GM19372 (cell line): ENCODE measurements at regions not wholly inside any gene's neighbourhood (a gene's known extent, or its start where the extent isn't known, plus 50 kb on each side); places are given as distances from the start of the nearest gene placed in this dataset.
"Not testable (repeated sequence)": the region's sequence is repeated elsewhere in the genome, so short reads cannot be mapped to it uniquely, and the experiment has no call there.

ENCODE experiments used
- ATAC-seq: cut with Tn5 transposase; IDR thresholded peaks from one replicate; pipeline ENCODE4 v1.9.1; 2021; ENCODE audit warnings: mild to moderate bottlenecking, low read depth, moderate library complexity; ENCODE audit not compliant: unreplicated experiment

DNA sequence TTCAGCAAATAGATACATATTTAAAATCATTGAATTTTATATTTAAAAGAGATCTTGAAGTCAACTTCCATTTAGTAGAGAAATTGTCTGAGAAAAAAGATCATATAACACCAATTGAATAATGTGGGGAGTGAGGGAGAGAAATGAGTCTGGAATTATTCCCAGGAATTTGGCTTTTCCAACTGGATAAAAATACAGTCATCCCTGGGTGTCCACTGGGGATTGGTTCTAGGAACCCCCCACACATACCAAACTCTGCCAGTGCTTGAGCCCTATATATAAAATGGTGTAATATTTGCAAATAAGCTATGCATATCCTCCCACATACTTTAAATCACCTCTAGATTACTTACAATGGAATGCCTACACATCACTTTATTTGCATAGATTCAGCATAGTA is 162.8 kb upstream of the SEMA3C start:
- ATAC-seq, result no peak

DNA sequence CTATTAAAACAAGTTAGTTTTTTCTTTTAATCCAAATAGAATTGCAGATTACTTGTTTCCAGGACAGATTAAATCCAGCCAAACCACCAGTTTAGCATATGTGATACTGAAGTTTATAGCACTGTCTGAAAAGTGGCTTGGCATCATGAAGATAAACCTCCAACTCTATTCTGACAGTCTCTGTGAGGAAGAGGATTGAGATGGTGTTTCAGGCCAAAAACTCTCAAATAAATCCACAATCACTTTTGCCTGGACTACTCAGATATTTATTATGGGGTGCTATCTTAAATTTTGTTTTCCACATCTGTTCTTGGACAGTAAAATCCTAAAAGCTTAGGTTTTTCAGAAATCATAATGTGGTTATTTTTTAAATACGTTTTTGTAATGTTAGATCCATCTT is 161.7 kb upstream of the SEMA3C start:
- no peak for ATAC-seq

DNA sequence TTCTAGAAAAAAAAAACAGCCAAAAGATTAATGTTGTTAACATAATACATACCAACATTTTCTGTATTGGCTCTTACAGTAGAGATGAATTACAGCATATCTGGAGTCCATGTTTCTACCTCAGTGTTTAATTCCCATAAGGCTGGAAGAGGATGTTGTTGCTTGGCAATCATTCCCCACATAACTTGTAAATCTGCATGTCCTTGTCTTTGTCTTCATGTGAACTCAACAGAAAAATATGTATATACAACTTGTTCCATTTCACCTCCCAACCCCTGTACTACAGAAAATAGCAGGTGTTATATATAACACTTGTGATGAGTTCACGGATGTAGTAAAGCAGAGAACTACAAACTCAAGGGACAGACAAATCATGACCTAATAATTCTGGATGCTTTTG is 160.9 kb upstream of the SEMA3C start:
- no peak for ATAC-seq

DNA sequence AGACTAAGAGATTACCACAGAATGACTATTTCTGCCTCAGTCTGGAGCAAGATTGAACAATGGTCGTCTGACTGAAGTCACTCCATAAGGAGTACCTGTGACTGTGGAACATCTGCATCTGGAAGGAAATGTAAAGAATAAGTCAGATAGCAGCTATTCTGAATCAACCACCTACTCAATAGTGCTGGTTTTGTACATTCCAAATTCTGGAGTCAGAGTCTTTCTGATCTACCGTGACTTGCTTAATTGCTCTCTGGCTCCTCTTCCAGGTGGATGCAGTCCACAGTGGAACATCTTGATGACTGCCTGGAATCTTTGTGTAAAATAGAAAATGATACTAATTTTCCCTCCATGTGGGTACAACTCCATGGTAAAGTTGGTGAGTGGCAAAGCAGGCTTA is 156.3 kb upstream of the SEMA3C start:
- no peak for ATAC-seq

DNA sequence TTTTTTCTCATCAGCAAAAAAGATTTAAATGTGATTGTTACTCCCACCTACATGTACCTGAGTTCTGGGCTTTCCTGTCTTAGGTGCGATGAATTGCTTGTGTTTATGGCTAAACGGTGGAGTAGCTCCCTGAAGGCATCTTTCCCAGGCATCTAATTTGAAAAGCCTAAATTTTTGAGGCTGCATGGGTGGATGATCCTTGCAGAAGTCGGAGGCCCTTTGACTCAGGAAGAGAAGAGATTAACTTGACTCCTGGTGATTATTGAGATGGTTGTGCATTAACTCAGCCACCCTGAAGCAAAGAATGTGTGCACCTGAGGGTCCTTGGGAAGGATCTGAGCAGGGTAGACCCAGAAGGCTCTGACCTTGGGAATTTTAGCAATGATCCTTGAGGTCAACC is 155.6 kb upstream of the SEMA3C start:
- no peak for ATAC-seq

DNA sequence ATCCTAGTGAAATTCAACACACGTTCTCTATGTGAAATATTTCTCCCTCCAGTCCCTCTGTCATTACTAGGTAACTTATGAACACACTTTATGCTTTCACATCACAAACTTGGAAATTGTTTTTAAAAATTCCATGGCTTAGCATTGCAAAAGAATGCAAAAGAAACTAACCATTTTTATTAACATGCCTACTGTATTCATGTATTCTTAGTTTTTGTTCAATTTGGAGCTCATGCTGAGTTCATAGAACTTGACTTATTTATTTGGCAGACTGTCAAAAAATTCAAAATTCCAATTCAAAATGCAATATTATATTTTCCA is 155.0 kb upstream of the SEMA3C start:
- no peak for ATAC-seq

DNA sequence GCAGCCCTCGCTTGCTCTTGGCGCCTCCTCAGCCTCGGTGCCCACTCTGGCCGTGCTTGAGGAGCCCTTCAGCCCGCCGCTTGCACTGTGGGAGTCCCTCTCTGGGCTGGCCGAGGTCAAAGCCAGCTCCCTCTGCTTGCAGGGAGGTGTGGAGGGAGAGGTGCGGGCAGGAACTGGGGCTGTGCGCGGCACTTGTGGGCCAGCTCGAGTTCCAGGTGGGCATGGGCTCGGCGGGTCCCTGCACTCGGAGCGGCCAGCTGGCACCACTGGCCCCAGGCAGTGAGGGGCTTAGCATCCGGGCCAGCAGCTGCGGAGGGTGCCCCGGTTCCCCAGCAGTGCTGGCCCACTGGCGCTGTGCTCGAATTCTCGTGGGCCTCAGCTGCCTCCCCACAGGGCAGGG is 152.1 kb upstream of the SEMA3C start:
- ATAC-seq, result no peak

DNA sequence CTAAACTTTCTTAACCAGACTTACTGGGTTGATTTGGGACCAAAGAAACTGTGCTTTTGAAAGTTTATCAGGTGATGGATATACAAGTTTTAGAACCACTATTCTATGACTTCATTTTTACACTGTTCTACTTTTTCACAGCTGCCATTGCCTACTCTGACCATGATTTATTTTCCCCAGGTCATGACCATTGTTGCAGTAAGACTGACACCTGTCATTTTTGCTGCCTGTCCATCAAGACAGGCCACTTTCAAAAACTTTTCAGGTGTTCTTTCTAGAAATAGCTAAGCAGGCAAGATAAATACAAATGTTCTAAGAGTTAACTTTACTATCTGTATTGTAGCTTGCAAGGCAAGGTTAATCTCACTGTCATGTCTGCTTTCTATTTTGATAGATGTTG is 147.9 kb upstream of the SEMA3C start:
- no peak for ATAC-seq

DNA sequence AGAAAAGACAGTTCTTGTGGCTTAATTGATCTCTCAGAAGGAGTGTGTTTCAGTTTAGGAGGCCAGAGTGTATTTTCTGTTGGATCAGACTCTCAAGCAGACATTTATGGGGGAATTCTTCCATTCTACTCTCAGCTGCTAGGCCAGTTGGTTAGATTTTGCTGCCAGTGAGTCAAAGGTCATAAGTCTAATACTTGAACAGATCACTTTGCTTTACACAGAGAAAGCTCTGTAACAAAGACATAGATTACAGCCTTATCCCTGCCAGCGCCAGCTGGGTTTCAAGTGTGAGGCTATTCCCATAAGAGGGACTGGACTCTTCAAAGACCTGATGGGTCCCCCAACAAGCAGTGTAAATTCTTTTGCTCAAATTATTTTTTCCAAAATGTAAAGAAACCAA is 145.6 kb upstream of the SEMA3C start:
- ATAC-seq, result no peak

DNA sequence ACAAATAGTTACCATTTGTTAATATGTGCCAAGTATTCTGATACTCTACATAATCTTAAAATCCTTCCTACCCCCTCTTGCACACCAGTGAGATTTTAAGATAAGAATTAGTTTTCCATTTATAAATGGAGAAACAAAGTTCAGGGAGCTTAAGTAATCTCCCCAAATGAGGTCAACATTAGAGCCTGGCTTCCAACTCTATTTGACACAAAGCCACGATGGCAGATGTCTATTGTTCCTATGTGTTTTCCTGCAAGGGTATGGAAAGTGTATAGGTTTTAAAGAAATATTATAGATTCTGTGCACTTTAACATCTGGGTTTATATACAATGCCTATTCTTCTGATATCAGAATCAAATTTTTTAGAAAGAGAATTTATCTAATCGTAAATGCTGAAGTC is 143.9 kb upstream of the SEMA3C start:
- no peak for ATAC-seq

DNA sequence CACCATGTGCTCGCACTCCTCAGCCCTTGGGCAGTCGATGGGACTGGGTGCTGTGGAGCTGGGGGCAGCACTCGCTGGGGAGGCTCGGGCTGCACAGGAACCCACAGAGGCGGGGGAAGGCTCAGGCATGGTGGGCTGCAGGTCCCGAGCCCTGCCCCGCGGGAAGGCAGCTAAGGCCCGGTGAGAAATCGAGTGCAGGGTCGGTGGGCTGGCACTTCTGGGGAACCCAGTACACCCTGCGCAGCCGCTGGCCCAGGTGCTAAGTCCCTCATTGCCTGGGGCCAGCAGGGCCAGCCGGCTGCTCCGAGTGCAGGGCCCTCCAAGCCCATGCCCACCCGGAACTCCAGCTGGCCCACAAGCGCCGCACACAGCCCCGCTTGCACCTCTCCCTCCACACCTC is 138.6 kb upstream of the SEMA3C start:
- not testable (repeated sequence) for ATAC-seq

DNA sequence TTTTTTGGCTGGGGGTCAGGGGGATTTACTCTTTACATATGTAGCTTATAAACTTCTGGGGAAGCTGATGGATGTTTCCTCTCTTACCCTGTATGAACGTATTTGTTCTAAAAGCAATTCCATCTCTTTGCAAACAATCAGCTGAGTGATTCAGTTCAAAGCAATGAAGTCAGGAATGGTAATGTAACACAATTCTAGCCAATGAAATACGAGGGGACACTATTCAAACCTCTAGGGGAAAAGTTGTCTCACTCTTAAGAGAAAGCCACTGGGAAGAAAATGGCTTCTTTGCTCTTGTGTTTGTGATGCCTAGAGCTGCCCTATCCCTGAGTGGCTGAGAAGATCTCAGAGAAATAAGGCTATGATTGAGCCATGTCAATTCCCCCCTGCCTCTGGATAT is 134.8 kb upstream of the SEMA3C start:
- ATAC-seq, result no peak

DNA sequence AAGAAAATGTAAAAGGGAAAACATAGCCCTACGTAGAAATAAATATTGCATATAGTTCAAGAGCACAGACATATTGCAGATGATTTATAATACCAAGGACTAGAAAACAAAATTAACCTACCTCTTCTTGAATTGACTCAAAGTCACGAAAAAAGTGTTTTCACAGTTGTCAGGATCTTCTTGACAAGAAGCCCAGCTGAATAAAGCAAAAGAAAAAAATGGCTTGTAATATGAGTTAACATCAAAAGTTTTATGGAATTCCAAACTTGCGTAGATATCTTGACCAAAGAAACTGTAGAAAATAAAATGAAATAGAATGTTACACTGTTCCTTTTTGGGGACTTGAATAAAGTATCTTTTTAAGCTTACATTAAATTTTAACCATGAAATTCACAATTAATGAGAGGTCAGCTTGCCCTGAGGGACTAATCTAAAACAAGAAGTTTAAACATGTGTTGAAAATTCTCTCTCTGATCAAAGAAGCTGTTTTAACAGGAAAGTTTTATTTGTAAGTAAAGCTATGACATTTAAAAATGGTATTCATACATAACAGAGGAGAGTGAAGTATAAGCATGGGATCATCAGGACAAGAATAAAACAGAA is 133.1 kb upstream of the SEMA3C start:
- no peak for ATAC-seq

DNA sequence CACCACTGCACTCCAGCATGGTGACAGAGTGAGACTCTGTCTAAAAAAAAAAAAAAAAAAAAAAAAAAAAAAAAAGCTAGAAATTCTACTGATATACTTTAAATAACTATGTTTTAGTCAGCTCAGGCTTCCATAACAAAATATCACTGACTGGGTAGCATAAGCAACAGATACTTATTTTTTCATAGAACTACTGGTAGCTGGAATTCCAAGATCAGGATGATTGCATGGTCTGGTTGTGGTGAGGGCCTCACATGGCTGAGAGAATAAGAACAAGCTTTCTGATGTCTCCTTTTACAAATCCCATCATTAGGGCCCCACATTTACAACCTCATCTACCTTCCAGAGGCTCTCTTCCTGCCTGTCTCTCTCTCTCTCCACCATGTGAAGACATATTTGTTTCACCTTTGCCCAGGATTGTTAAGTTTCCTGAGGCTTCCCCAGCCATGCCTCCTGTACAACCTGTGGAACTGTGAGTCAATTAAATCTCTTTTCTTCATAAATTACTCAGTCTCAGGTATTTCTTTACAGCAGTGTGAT is 126.7 kb upstream of the SEMA3C start:
- no peak for ATAC-seq

DNA sequence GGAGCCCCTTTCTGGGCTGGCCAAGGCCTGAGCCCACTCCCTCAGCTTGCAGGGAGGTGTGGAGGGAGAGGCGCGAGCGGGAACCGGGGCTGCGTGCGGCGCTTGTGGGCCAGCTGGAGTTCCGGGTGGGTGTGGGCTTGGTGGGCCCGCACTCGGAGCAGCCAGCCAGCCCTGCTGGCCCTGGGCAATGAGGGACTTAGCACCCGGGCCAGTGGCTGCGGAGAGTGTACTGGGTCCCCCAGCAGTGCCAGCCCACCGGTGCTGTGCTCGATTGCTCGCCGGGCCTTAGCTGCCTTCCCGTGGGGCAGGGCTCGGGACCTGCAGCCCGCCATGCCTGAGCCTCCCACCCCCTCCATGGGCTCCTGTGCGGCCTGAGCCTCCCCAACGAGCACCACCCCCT is 123.8 kb upstream of the SEMA3C start:
- ATAC-seq, result not testable (repeated sequence)

DNA sequence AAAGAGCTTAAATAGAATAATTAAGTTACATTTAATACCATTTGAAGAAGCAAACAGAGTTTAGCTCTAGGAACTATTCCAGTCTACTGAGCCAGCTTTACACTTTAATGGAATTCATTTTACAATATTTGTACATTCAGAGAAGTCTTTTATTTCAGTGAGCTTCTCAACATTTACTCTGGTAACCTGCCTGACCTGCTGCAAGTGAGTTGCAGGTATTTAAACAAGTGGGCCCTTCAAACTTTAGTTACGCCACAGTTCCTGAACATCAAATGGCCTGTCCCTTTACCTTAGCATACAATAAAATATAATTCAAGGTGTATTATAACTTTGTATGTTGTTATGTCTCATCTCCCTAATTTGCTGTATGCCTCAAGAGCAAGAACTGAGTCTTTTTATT is 121.6 kb upstream of the SEMA3C start:
- no peak for ATAC-seq

DNA sequence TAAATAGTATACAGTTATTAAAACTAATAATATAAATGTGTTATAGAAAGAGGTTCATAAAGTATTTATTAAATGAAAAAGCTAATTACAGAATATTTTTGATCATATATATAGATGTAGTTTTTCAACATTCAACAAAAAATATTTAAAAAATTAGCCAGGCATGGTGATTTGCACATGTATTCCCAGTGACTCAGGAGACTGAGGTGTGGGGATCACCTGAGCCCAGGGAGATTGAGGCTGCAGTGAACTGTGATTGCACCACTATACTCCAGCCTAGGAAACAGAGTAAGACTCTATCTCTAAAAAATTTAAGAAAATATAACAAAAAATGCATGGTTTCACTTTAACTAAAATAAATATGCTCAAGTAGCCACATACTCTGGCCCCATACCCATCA is 118.0 kb upstream of the SEMA3C start:
- ATAC-seq, result no peak

DNA sequence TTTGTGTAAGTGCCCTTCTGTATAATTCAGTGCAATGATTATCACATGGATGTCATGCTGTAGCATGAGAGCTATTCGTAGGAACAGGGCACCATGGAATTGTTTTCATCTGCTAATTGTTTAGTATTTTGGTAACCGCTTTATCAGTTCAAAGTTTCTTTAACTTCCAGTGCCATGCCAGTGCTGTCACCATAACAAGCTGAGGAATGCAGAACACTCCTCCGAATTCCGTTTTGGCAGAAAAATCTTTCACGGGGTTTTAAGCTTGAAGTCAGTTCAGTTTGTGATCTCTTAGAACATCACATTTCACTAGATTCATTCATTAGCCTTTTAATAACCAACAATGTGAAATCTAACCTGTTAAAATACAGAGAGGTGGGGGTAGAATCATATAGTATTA is 117.2 kb upstream of the SEMA3C start:
- no peak for ATAC-seq

DNA sequence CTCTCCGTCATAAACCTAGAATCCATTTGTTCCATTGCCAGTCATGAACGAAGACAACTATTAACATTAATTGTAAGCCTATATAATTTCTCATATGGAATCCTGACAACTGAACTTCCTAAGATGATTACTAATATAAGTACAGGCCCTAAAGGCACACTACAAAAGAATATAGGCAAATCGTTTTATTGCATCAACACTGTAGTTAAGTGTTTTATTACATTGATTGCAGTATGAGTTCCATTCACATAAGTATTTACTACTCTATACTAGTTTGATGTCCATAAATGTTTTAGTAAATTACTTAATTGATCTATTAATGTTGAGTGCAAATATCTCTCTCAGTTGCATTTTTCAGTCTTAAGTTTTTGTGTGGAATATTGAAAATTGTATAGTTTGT is 113.1 kb upstream of the SEMA3C start:
- ATAC-seq, result no peak

DNA sequence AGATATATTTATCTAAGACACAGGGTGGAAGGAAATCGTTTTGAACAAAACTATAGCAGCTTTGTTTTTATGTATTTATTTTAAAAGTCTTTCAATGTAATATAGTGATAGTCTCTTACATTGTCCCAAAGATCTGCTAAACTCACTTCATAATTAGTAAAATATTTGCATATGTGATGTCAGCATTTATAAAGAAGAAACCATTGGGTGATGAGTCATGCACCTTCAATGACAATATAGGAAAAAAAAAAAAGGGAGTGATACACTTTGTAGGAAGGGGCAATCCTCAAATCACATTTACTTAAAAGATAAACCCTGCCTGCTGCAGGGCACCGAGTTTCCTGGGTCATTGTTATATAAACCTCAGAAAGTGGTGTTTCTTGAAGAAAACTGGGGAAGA is 112.4 kb upstream of the SEMA3C start:
- no peak for ATAC-seq

DNA sequence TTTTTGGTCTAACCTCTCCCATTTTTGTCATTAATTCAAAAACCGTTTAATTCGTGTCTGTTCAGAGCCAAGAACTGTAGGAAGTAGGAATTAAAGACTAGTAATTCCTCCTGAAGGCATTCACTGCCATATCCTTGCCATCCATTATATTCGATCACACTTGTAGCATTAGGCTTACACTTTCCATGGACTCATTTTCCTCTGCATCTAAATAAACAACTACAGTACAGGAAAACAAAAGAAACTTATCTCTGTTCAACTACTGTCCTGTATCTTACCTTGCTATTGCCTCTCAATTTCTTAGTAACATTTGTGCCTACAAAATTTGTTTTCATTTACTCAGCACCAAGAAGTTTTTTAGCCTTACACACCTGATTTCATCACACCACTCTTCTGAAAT is 111.6 kb upstream of the SEMA3C start:
- no peak for ATAC-seq

DNA sequence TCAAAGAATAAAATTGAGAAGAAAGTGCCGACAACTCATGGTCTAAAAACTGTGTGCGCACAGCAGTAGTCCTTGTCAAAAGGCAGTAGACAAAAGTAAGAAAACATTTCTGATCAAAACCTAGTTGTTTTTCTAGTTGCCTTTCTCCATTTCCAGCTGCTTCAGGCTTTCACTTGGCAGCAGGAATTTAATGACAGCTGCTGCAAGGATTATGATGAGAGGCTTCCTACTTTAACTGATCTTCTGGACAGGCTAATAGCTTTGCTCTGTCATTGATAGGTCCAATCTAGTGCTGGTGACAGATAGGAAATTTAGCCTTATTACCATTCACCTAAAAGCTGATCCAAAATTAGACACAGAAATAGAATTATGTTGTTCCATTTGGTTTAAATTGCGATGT is 110.7 kb upstream of the SEMA3C start:
- ATAC-seq, result no peak

DNA sequence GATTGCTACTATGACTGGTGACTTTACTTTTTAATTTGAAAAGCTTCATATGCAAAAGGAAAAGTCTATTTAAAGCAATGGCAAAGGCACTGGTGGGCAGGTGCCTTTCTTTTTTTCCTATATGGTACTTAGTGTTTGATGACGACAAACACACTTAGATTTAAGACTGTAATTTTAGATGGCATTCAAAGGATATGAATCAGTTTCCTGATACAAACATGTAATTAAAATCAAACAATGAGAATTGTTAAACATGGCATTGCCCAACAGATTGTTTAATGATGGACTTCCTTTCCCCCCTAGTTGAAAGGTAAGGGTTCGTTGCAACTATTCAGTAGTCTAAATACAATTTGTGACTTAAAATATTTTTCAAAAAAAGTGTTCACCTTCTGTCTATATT is 106.5 kb upstream of the SEMA3C start:
- ATAC-seq, result no peak
